HEK293T (cell line): ENCODE measurements at regions not wholly inside any gene's neighbourhood (a gene's known extent, or its start where the extent isn't known, plus 50 kb on each side); places are given as distances from the start of the nearest gene placed in this dataset.

Experiments
- BHLHE40 ChIP-seq: fragments of 450-650 bp; IDR thresholded peaks from 2 replicates; pipeline ENCODE4 v1.6.1; 2016; ENCODE audit warnings: mild to moderate bottlenecking, moderate library complexity, borderline replicate concordance
- ELF4 ChIP-seq: fragments of 450-650 bp; IDR thresholded peaks from 2 replicates; pipeline ENCODE4 v1.6.1; 2017; ENCODE audit warnings: antibody characterized with exemption
- FOXA1 ChIP-seq: fragments of 450-650 bp; IDR thresholded peaks from 2 replicates; pipeline ENCODE4 v1.6.1; 2016; ENCODE audit warnings: mild to moderate bottlenecking
- FOXK2 ChIP-seq: fragments of 450-650 bp; IDR thresholded peaks from 2 replicates; pipeline ENCODE4 v1.6.1; 2016; ENCODE audit warnings: mild to moderate bottlenecking
- FOXM1 ChIP-seq: fragments of 450-650 bp; IDR thresholded peaks from 2 replicates; pipeline ENCODE4 v1.6.1; 2017; ENCODE audit warnings: mild to moderate bottlenecking, borderline replicate concordance
- HDGF ChIP-seq: fragments of 450-650 bp; IDR thresholded peaks from 2 replicates; pipeline ENCODE4 v1.6.1; 2017; ENCODE audit warnings: antibody characterized with exemption, borderline replicate concordance
- L3MBTL2 ChIP-seq: fragments of 450-650 bp; conservative IDR thresholded peaks from 2 replicates; pipeline ENCODE4 v1.6.1; 2016; ENCODE audit warnings: mild to moderate bottlenecking
- LEF1 ChIP-seq: fragments of 450-650 bp; IDR thresholded peaks from 2 replicates; pipeline ENCODE4 v1.6.1; 2017; ENCODE audit warnings: mild to moderate bottlenecking, borderline replicate concordance
- SP1 ChIP-seq: fragments of 450-650 bp; IDR thresholded peaks from 2 replicates; pipeline ENCODE4 v1.6.1; 2017
- SUZ12 ChIP-seq: fragments of 450-650 bp; IDR thresholded peaks from 2 replicates; pipeline ENCODE4 v1.6.1; 2016; ENCODE audit warnings: mild to moderate bottlenecking
- ZNF384 ChIP-seq: fragments of 450-650 bp; IDR thresholded peaks from 2 replicates; pipeline ENCODE4 v1.6.1; 2016

DNA sequence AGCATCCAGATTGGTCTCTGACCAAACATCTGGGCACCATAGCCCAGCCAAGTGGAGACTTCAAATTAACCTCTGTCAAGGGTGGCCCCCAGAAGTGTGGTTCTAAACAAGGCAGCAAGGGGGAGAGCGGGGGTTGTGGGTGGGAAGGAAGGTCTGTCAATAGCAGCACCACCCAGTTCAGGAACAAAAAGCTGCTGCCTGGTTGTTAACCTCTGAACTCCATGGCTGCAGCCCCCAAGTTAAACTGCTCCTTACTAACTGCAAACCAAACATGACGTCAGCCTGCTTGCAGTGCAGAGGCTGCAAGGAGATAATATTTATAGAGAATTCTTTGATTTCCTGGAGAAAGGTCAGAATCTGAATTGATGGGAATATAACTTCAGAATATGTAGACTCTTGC is 76.5 kb downstream of the ARL4C start:
- TF ChIP-seq SP1 (no peak), FOXM1 (no peak), ELF4 (no peak), L3MBTL2 (no peak), LEF1 (no peak), FOXA1 (no peak), FOXK2 (no peak), BHLHE40 (no peak), SUZ12 (no peak), HDGF (no peak), ZNF384 (no peak)
